ENCODE measurements at regions not wholly inside any gene's neighbourhood (a gene's known extent, or its start where the extent isn't known, plus 50 kb on each side); places are given as distances from the start of the nearest gene placed in this dataset.

DNA sequence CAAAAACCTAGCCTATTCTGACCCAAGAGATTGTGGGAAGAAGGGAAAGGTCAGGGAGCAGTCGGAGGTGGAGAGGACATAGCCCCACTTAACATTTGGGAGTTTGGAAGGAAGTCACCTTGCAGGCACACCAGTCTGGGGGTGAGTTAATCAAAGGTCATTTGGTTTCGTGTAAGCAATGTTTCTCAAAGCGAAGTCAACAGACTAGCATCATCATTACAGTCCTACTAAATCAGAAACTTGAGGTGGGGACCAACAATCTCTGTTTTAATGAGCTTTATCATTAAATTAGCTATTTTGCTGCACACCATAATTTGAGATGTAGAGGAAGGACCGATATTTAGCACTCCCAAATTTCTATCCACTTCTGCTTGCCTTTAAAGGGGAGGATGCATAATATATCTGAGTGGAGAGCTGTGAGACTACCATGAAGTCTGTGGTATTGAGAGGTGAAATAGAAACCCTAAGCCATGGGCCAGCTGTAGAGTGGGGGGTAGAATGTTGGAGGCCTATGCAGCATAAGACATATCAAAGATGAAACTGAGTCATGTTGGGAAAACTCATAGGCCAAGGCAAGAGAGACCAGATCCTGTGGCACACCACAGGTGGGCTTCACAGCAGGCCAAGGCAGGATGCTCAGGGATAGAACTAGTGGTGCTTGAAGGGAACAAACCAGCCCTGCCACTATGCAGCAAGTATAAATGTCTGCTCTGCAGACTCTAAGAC, 141.7 kb upstream of the ANKFN1 start:
- TF ChIP-seq, protein P1, sequence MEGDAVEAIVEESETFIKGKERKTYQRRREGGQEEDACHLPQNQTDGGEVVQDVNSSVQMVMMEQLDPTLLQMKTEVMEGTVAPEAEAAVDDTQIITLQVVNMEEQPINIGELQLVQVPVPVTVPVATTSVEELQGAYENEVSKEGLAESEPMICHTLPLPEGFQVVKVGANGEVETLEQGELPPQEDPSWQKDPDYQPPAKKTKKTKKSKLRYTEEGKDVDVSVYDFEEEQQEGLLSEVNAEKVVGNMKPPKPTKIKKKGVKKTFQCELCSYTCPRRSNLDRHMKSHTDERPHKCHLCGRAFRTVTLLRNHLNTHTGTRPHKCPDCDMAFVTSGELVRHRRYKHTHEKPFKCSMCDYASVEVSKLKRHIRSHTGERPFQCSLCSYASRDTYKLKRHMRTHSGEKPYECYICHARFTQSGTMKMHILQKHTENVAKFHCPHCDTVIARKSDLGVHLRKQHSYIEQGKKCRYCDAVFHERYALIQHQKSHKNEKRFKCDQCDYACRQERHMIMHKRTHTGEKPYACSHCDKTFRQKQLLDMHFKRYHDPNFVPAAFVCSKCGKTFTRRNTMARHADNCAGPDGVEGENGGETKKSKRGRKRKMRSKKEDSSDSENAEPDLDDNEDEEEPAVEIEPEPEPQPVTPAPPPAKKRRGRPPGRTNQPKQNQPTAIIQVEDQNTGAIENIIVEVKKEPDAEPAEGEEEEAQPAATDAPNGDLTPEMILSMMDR (IDR thresholded peaks at IDR 0.05) = no peak
- no peak for TF ChIP-seq POLR2A (IDR thresholded peaks at IDR 0.05)

All from breast epithelium (tissue), 3 donors.